Epithelial cell of proximal tubule (primary cell): ENCODE measurements at regions not wholly inside any gene's neighbourhood (a gene's known extent, or its start where the extent isn't known, plus 50 kb on each side); places are given as distances from the start of the nearest gene placed in this dataset.

Experiments
- DNase-seq: peaks from one replicate; pipeline ENCODE4 v3.0.0-alpha.2; 2011; ENCODE audit warnings: low read depth
- H3K4me3 ChIP-seq: 2 replicates; pipeline ENCODE4 v1.5.1; 2011; ENCODE audit warnings: low read depth, mild to moderate bottlenecking, low read length
- CTCF ChIP-seq: conservative IDR thresholded peaks from 2 replicates; pipeline ENCODE4 v1.5.1; 2012; ENCODE audit warnings: low read depth, mild to moderate bottlenecking, low read length

GRCh38 chr9:110087605-110088004, 120.4 kb downstream of the C9orf152 start:
- DNase-seq: no peak
- H3K4me3 ChIP-seq: no peak overlapping the region
- no peak for TF ChIP-seq CTCF

GRCh38 chr9:110088099-110088498, 119.9 kb downstream of the C9orf152 start:
- DNase-seq: no peak
- no peak for TF ChIP-seq CTCF
- H3K4me3 ChIP-seq: no peak overlapping the region

- no peak for TF ChIP-seq CTCF
- H3K4me3 ChIP-seq: no peak overlapping the region
- DNase-seq: no peak
Observed at GRCh38 chr9:110089681-110090370, 118.1 kb downstream of the C9orf152 start.

DNA sequence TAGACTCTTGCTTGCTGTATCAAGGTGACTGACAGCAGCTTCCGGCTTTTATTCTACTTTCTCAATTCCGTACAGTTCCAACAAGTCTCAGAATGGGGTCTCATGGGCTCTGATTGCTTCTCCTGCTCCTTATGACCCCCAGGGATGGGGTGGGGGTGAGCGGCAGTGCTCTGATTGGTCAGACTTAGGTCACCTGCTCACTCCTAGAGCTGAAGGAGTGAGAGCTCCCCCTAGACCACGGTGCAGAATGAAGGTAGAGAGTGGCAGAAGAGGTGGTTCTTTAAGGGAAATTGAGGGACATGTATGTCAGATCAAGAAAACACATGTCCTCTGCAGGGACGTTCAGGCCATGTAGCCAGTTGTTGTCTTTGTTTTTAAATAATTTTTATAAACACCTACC, 115.2 kb downstream of the C9orf152 start:
- no peak for TF ChIP-seq CTCF
- no peak for DNase-seq
- no peak overlapping the region for H3K4me3 ChIP-seq

- TF ChIP-seq CTCF: no peak
- DNase-seq: no peak
- H3K4me3 ChIP-seq: no peak overlapping the region
Observed at GRCh38 chr9:110093417-110093816, 114.5 kb downstream of the C9orf152 start.

DNA sequence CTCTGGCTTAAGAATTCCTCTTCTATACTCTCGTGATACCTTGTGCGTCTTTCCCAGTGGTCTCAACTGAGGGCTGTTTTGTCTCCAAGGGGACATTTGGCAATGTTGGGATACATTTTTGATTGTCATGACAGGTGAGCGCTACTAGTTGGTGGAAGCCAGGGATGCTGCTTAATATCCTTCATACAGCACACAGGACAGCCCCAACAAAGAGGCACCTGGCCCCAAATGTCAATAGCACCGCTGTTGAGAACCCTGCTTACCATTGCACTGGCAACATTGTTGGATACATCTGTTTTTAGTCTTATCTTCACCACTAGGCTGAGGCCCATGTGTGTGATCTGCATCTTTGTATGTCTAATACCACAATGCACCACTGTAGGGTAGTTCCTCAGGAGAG, 114.1 kb downstream of the C9orf152 start:
- TF ChIP-seq CTCF: no peak
- no peak overlapping the region for H3K4me3 ChIP-seq
- DNase-seq: no peak

GRCh38 chr9:110095161-110095595, 112.8 kb downstream of the C9orf152 start:
- H3K4me3 ChIP-seq: no peak overlapping the region
- DNase-seq: no peak
- no peak for TF ChIP-seq CTCF
